ENCODE measurements at regions not wholly inside any gene's neighbourhood (a gene's known extent, or its start where the extent isn't known, plus 50 kb on each side); places are given as distances from the start of the nearest gene placed in this dataset.

DNA sequence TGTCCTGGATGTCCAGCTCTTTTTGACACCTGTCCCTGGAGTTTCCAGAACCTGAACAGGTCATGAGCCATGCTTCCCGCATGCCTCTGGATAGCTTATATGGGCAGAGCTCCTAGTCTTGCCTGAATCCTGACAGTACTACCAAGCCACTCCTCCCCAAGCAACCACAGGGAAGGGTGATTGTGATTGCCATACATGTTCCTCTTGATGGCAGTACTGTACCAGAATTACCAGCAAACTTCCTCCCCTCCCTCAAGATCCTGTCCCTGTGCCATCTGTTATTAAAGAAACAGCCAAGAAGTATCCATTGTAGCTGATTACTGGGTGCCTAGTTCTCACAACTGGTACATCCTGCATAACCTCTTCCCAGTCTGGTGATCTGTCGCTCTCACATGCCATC, 264.3 kb upstream of the AGTR2 start:
- TF ChIP-seq, protein P1, sequence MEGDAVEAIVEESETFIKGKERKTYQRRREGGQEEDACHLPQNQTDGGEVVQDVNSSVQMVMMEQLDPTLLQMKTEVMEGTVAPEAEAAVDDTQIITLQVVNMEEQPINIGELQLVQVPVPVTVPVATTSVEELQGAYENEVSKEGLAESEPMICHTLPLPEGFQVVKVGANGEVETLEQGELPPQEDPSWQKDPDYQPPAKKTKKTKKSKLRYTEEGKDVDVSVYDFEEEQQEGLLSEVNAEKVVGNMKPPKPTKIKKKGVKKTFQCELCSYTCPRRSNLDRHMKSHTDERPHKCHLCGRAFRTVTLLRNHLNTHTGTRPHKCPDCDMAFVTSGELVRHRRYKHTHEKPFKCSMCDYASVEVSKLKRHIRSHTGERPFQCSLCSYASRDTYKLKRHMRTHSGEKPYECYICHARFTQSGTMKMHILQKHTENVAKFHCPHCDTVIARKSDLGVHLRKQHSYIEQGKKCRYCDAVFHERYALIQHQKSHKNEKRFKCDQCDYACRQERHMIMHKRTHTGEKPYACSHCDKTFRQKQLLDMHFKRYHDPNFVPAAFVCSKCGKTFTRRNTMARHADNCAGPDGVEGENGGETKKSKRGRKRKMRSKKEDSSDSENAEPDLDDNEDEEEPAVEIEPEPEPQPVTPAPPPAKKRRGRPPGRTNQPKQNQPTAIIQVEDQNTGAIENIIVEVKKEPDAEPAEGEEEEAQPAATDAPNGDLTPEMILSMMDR (IDR thresholded peaks at IDR 0.05; ENCODE audit: insufficient read depth, low read depth, low read length): no peak
- Histone ChIP-seq H3K27me3 (ENCODE audit: control insufficient read depth, insufficient read depth, low read length) (no peaks in the 10 kb centered on the region), H3K4me3 (ENCODE audit: low read depth, low read length) (no peak overlapping the region), H3K36me3 (ENCODE audit: control insufficient read depth, insufficient read depth, low read length) (no peaks in the 10 kb centered on the region)
- ChIA-PET CTCF (no interaction called here), POLR2A (no interaction called here)
- no peak for DNase-seq (ENCODE audit: low read depth)

DNA sequence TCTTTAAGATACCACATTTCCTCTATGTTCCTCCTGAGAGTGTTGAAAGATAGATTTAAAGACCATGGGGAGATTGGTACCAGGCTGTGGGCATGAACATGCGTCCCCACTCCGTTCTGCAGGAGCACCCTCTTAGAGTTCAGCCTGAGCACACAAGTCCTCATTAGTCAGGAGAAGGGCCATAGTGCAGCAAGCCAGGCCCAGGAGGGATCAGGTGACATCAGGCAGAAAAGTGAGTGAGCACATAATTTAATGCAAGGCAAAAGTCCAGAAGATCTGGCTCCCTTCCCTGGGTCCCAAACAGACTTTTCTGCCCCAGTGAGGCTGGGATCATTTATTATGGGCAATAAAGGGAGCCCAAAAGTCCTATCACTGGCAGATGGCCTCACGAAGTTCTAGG, 263.7 kb upstream of the AGTR2 start:
- ChIA-PET CTCF (no interaction called here), POLR2A (no interaction called here)
- H3K27me3 ChIP-seq (ENCODE audit: control insufficient read depth, insufficient read depth, low read length): no peaks in the 10 kb centered on the region
- DNase-seq (ENCODE audit: low read depth): no peak
- TF ChIP-seq, protein P1 (IDR thresholded peaks at IDR 0.05; ENCODE audit: insufficient read depth, low read depth, low read length): no peak
- H3K4me3 ChIP-seq (ENCODE audit: low read depth, low read length): no peak overlapping the region
- no peaks in the 10 kb centered on the region for H3K36me3 ChIP-seq (ENCODE audit: control insufficient read depth, insufficient read depth, low read length)

DNA sequence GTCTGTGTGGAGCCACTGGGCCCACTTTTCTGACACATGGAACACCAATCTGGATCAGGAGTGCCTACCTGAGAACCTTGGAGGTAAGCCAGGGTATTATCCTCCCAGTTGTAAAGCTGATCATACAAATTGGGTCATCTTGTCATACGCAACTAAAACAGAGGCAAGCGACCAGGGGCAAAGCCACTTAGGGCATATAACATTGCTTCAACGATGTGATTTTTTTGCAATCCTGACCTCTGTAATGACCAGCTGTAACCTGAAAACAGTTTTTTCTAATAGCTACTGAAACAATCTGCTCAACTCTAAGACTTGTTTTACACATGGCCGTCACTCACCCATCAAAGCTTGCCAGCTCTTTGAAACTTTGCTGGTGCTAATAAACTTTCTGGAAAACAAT, 261.5 kb upstream of the AGTR2 start:
- POLR2A ChIA-PET: no interaction called here
- no peak overlapping the region for H3K4me3 ChIP-seq (ENCODE audit: low read depth, low read length)
- no peaks in the 10 kb centered on the region for H3K27me3 ChIP-seq (ENCODE audit: control insufficient read depth, insufficient read depth, low read length)
- H3K36me3 ChIP-seq (ENCODE audit: control insufficient read depth, insufficient read depth, low read length): no peaks in the 10 kb centered on the region
- CTCF ChIA-PET: no interaction called here
- DNase-seq (ENCODE audit: low read depth): no peak
- TF ChIP-seq, protein P1 (IDR thresholded peaks at IDR 0.05; ENCODE audit: insufficient read depth, low read depth, low read length): no peak

DNA sequence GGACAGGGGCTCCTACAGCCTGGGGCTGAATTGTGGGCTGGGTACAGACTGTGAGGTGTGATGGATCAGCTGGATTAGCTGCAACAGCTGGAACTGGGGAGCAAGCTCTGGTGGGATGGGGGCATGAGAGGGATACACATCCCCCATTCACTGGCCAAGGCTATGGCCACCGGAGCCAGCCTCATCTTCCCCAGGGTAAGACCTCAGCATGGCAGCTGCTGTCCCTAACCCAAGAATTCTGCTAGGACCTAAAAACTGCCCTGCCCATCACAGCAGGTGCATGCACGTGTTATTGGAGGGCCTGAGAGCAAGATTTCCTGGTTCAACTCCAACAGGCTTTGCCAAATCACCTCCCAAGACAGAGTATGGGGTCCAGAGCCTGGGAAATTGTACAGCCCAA, 258.6 kb upstream of the AGTR2 start:
- H3K36me3 ChIP-seq (ENCODE audit: control insufficient read depth, insufficient read depth, low read length): no peaks in the 10 kb centered on the region
- no peak for DNase-seq (ENCODE audit: low read depth)
- ChIA-PET CTCF (no interaction called here), POLR2A (no interaction called here)
- TF ChIP-seq, protein P1 (IDR thresholded peaks at IDR 0.05; ENCODE audit: insufficient read depth, low read depth, low read length): no peak
- H3K4me3 ChIP-seq (ENCODE audit: low read depth, low read length): no peak overlapping the region
- H3K27me3 ChIP-seq (ENCODE audit: control insufficient read depth, insufficient read depth, low read length): no peaks in the 10 kb centered on the region

DNA sequence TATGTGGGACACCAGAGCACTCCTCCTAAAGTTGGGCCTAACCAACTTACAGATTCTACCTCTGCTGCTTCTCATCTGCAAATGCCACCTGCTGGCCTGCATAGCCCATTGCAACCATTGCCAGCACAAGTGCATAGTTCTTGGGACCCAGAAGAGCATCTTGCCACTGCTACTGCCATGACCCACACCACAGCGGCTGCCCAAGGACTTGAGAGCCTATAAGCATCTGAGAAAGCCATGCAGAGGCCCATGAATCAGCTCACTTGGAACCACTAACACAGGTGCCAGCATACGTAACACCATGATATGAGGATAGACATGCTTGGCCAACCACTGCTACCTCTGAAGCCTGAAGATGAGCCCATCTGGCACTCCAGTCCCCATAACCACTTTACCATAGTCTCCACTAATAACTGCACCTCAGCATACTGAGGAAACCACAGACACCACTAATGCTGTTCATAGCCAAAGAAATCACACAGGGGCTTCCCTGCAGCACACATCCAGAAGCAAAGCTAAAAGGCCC, 258.1 kb upstream of the AGTR2 start:
- DNase-seq (ENCODE audit: low read depth): no peak
- no peaks in the 10 kb centered on the region for H3K27me3 ChIP-seq (ENCODE audit: control insufficient read depth, insufficient read depth, low read length)
- H3K36me3 ChIP-seq (ENCODE audit: control insufficient read depth, insufficient read depth, low read length): no peaks in the 10 kb centered on the region
- TF ChIP-seq, protein P1 (IDR thresholded peaks at IDR 0.05; ENCODE audit: insufficient read depth, low read depth, low read length): no peak
- ChIA-PET CTCF (no interaction called here), POLR2A (no interaction called here)
- H3K4me3 ChIP-seq (ENCODE audit: low read depth, low read length): no peak overlapping the region
